Tibial artery (tissue), 4 donors: ENCODE measurements at regions not wholly inside any gene's neighbourhood (a gene's known extent, or its start where the extent isn't known, plus 50 kb on each side); places are given as distances from the start of the nearest gene placed in this dataset.

ENCODE experiments used
- DNase-seq, 2 donors: peaks; one replicate each; pipeline ENCODE4 v3.0.0-alpha.2; 2019
- H3K27ac ChIP-seq, 2 donors: fragments of 200-600 bp; sonication (generic) in 1 of 2; 1 replicate in 1 of 2; 2 replicates in 1 of 2; pipeline ENCODE4 v1.5.1; 2018 to 2019; ENCODE audit warnings: mild to moderate bottlenecking in 1 of 2
- H3K27me3 ChIP-seq, 2 donors: fragments of 200-600 bp; sonication (generic) in 1 of 2; one replicate each; pipeline versions ENCODE4 v1.5.1 to v1.6.0; 2016 to 2019
- H3K36me3 ChIP-seq, 3 donors: fragments of 200-600 bp; sonication (generic) in 2 of 3; one replicate each; pipeline ENCODE4 v1.5.1; 2016 to 2019; ENCODE audit warnings: mild to moderate bottlenecking in 2 of 3
- H3K4me1 ChIP-seq, 4 donors: fragments of 200-600 bp; sonication (generic) in 2 of 4; 1 replicate in 3 of 4; 2 replicates in 1 of 4; pipeline ENCODE4 v1.5.1; 2016 to 2019
- H3K4me3 ChIP-seq, 2 donors: fragments of 200-600 bp; sonication (generic) in 1 of 2; 1 replicate in 1 of 2; 2 replicates in 1 of 2; pipeline ENCODE4 v1.5.1; 2018 to 2019; ENCODE audit warnings: mild to moderate bottlenecking in 2 of 2
- H3K9me3 ChIP-seq, 3 donors: fragments of 200-600 bp; sonication (generic) in 1 of 3; one replicate each; pipeline ENCODE4 v1.5.1; 2016 to 2019
- CTCF ChIP-seq, 2 experiments: fragments of 200-600 bp in 1 of 2; fragments of 450-650 bp in 1 of 2; IDR thresholded peaks; one replicate each; pipeline ENCODE4 v1.5.1; 2017 to 2019; ENCODE audit warnings: antibody characterized with exemption in 2 of 2, mild to moderate bottlenecking in 1 of 2, moderate library complexity in 1 of 2
- intact Hi-C: fragments of 100-400 bp; cut with DNase I; formaldehyde crosslinking; loops from one replicate; pipeline ENCODE4 v1.15.0; 2023; ENCODE audit warnings: low total_unique reads

GRCh38 chr13:106963151-106963550, 395.2 kb upstream of the ARGLU1 start:
- intact Hi-C loops, result no loop called here
- Histone ChIP-seq H3K36me3 (no peaks in the 10 kb centered on the region), H3K27ac (no peak overlapping the region), H3K27me3 (no peaks in the 10 kb centered on the region), H3K4me1 (no peaks in the 10 kb centered on the region), H3K9me3 (no peaks in the 10 kb centered on the region), H3K4me3 (no peak overlapping the region)
- TF ChIP-seq CTCF (IDR thresholded peaks at IDR 0.05), result no peak
- DNase-seq, result no peak

GRCh38 chr13:106961651-106962050, 393.7 kb upstream of the ARGLU1 start:
- intact Hi-C loops, result no loop called here
- H3K4me3 ChIP-seq, result no peak overlapping the region
- DNase-seq, result no peak
- no peak for TF ChIP-seq CTCF (IDR thresholded peaks at IDR 0.05)
- no peaks in the 10 kb centered on the region for H3K27me3 ChIP-seq
- H3K9me3 ChIP-seq, result no peaks in the 10 kb centered on the region
- H3K36me3 ChIP-seq, result no peaks in the 10 kb centered on the region
- no peak overlapping the region for H3K27ac ChIP-seq
- no peaks in the 10 kb centered on the region for H3K4me1 ChIP-seq

GRCh38 chr13:106961216-106961615, 393.3 kb upstream of the ARGLU1 start:
- Histone ChIP-seq H3K9me3 (no peaks in the 10 kb centered on the region), H3K27me3 (no peaks in the 10 kb centered on the region), H3K36me3 (no peaks in the 10 kb centered on the region), H3K27ac (no peak overlapping the region), H3K4me1 (no peaks in the 10 kb centered on the region), H3K4me3 (no peak overlapping the region)
- no peak for DNase-seq
- no peak for TF ChIP-seq CTCF (IDR thresholded peaks at IDR 0.05)
- intact Hi-C loops, result no loop called here

- Histone ChIP-seq H3K27ac (no peak overlapping the region), H3K4me3 (no peak overlapping the region)
- TF ChIP-seq CTCF (IDR thresholded peaks at IDR 0.05), result no peak
Measured at GRCh38 chr13:106958621-106959048, 390.7 kb upstream of the ARGLU1 start.

GRCh38 chr13:106942563-106942962, 374.6 kb upstream of the ARGLU1 start:
- intact Hi-C loops, result no loop called here
- no peak overlapping the region for H3K4me3 ChIP-seq
- H3K9me3 ChIP-seq, result no peaks in the 10 kb centered on the region
- H3K36me3 ChIP-seq, result no peaks in the 10 kb centered on the region
- DNase-seq, result no peak
- H3K27me3 ChIP-seq, result no peaks in the 10 kb centered on the region
- H3K27ac ChIP-seq, result no peak overlapping the region
- no peaks in the 10 kb centered on the region for H3K4me1 ChIP-seq
- TF ChIP-seq CTCF (IDR thresholded peaks at IDR 0.05), result no peak

More at GRCh38 chr13:106958621-106959048, 390.7 kb upstream of the ARGLU1 start:
- Histone ChIP-seq H3K9me3 (no peaks in the 10 kb centered on the region), H3K27me3 (no peaks in the 10 kb centered on the region), H3K36me3 (no peaks in the 10 kb centered on the region), H3K4me1 (no peaks in the 10 kb centered on the region)
- DNase-seq, result no peak
- intact Hi-C loops, result no loop called here

- no peak for DNase-seq
- H3K27ac ChIP-seq, result no peak overlapping the region
- no peaks in the 10 kb centered on the region for H3K27me3 ChIP-seq
- H3K4me3 ChIP-seq, result no peak overlapping the region
- intact Hi-C loops, result no loop called here
- TF ChIP-seq CTCF (IDR thresholded peaks at IDR 0.05), result no peak
- H3K9me3 ChIP-seq, result no peaks in the 10 kb centered on the region
- no peaks in the 10 kb centered on the region for H3K36me3 ChIP-seq
- no peaks in the 10 kb centered on the region for H3K4me1 ChIP-seq
Measured at GRCh38 chr13:106941779-106942178, 373.8 kb upstream of the ARGLU1 start.
